ENCODE measurements at regions not wholly inside any gene's neighbourhood (a gene's known extent, or its start where the extent isn't known, plus 50 kb on each side); places are given as distances from the start of the nearest gene placed in this dataset.

DNA sequence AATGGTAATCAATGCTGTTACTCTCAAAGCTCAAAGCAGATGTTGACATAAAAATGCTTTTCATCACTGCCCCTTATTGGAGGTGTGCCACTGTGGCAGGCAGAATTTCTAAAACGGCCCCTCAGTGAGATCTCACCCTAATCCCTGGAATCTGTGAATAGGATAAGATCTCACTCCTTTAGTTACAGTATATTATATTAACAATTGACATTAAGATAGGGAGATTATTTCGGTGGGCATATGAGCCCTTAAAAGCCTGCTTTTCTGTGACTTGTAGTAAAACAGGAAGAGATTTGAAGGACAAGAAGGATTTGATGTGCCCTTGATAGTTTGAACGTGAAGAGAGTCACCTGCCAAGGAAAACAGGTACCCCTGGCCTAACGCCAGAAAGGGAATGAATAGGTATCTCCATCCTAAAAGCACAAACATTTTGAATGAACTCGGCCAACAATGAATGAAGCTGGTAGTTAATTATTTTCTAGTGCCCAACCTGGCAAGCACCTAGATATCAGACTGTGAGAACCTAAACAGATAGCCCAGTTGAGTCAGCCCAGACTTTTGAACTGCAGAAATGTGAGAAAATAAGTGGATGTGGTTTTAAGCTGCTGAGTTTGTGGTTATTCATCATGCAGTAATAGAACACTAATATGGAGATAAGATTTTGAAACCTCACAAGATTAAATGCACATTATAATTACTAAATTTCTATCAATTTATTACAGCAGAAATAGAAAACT is 881.6 kb downstream of the PCDH18 start:
- DNase-seq = no peak

- no peak for DNase-seq
Observed at GRCh38 chr4:136644279-136644678, 888.0 kb downstream of the PCDH18 start.

- DNase-seq = no peak
Observed at GRCh38 chr4:136643416-136643815, 888.9 kb downstream of the PCDH18 start.

GRCh38 chr4:136637071-136637777 is 895.1 kb downstream of the PCDH18 start:
- DNase-seq = no peak

GRCh38 chr4:136636155-136636554 is 896.1 kb downstream of the PCDH18 start:
- no peak for DNase-seq

GRCh38 chr4:136634121-136634520 is 898.2 kb downstream of the PCDH18 start:
- DNase-seq = no peak

DNA sequence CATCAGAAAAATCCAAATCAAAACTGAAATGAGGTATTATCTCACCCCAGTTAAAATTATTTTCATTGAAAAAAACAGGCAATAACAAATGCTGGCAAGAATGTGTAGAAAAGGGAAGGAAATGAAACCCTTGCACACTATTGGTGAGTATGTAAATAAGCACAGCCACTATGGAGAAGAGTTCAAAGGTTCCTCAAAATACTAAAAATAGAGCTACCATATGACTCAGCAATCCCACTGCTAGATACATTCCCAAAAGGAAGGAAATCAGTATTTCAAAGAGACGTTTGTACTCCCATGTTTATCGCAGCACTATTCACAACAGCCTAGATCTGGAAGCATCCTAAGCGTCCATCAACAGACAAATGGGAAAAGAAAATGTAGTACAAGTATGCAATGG is 932.4 kb downstream of the PCDH18 start:
- no peak for DNase-seq

GRCh38 chr4:136590440-136590839 is 941.9 kb downstream of the PCDH18 start:
- DNase-seq = no peak

DNA sequence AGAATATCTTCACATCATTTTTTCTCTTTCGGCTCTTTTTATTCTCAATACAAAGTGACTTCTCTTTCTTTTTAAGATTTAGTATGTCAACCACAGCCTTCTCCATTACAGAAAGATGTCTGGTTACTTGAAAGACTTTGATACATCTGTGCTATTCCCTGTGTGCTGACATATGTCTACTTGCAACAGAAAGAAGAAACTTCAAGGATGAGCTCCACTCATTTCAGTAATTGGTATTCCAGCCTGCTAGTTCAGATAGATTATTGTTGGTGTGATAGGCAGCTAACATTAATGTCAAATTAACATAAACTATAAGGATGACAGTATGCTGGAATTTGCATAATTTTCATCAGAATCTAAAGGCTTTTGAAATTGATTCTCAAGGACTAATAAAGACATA is 948.7 kb downstream of the PCDH18 start:
- no peak for DNase-seq

GRCh38 chr4:136581119-136581518 is 951.2 kb downstream of the PCDH18 start:
- DNase-seq = no peak

DNA sequence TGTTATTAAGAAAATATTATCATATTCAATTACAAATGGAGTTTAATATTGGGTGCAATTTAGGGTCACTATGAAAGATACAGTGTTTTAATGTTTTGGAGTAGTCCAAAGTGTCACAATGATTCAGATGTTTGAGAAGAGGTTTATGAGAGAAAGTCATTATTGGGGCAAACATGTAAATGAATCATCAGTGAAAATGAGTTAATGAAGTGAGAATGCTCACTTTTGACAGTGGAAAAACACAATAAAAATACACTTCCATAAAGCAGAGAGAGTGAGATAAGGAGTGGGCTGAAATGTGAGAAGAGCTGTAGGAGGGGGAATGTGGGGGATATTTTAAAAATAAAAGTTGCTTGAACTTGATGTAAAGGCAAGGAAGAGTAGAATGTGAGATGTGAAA is 957.1 kb downstream of the PCDH18 start:
- no peak for DNase-seq

- no peak for DNase-seq
Observed at GRCh38 chr4:136573460-136573859, 958.8 kb downstream of the PCDH18 start.

DNA sequence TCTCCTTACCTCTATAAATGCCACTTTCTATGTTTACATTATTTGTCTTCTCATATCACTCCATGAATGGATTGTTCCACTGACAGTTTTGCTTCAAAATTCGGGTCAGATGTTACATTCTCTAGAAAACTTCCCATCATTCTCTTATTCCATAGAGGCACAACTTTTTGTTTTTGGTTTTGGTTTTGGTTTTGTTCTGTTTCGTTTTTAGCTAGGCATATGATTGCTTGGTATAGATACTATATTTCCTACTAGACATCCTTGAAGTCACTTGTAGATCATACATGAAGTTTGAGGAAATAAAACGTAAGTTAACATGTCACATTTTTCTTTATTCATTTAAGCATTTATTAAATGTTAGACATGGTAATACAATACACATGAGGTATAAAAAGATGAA is 961.0 kb downstream of the PCDH18 start:
- DNase-seq = no peak

GRCh38 chr4:136562834-136563233 is 969.5 kb downstream of the PCDH18 start:
- peak; percentile 46 for DNase-seq

DNA sequence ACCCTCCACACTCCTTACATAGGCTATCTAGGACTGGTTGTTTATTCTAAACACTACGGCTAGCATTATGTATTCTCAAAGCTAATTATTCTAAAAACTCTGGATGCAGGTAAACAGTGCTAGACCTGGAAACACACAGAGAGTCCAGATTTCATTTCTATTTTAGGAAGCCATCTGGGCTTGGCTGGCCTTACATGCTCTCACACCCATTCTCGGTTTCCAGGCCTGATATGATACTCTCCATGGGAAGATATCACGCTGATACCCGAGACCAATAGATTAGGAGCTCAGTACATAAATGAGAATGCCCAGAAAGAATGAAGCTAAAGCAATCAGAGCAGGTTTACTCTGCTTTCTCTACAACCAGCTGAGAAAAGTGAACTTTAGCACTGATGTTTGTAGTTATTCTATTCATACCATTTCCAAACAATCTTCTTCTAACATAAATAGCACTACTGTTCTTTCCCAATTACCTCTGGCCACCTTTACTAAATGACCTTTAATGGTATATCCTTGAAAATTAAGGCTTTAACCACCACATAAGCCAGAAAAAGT is 973.3 kb downstream of the PCDH18 start:
- no peak for DNase-seq

GRCh38 chr4:136557396-136557795 is 974.9 kb downstream of the PCDH18 start:
- DNase-seq = no peak

- no peak for DNase-seq
Observed at GRCh38 chr4:136554033-136554432, 978.3 kb downstream of the PCDH18 start.

DNA sequence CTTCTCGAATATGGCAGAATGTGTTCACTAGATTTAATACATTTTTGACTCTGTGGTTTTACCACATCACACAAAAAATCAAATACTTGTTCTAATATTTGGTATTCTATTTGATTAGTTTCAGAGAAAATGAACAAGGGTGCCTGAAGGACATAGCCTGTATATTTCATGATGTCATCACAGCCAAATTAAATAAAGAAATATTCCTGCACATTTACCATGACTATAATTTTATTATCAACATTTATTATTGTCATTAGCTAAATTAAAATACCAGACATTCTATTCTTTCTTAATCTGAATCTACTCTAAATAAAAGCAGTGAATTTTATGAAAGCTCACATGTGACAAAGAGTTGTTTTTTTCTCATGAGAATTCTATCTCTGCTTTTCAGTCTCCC is 980.5 kb downstream of the PCDH18 start:
- DNase-seq = no peak

GRCh38 chr4:136540747-136541146 is 991.5 kb downstream of the PCDH18 start:
- no peak for DNase-seq

DNA sequence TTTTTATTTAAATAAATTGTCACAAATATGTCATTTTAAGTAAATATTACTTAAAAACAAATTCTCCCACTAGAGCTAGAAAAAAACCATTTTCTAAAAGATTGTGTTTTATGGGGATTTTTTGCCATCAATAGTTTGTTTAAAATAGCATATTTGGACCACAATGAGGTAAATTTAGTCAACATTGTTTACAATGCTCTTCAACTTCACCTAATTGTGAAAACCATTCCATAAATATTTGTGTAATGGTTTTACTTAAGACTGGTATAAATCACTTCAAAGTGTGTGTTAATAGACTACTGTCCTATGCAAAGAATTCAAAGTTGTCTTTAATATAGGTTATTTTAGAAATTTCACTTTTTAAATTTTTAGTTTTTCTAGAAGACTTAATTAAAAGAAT is 1004.2 kb downstream of the PCDH18 start:
- DNase-seq = no peak

- DNase-seq = no peak
Observed at GRCh38 chr4:136526517-136526916, 1005.8 kb downstream of the PCDH18 start.

GRCh38 chr4:136524039-136524438 is 1008.3 kb downstream of the PCDH18 start:
- DNase-seq = no peak

- DNase-seq = no peak
Observed at GRCh38 chr4:136516371-136516770, 1015.9 kb downstream of the PCDH18 start.

GRCh38 chr4:136505020-136505419 is 1027.3 kb downstream of the PCDH18 start:
- no peak for DNase-seq

Data from amniotic stem cell (primary cell).